ENCODE measurements at regions not wholly inside any gene's neighbourhood (a gene's known extent, or its start where the extent isn't known, plus 50 kb on each side); places are given as distances from the start of the nearest gene placed in this dataset.

DNA sequence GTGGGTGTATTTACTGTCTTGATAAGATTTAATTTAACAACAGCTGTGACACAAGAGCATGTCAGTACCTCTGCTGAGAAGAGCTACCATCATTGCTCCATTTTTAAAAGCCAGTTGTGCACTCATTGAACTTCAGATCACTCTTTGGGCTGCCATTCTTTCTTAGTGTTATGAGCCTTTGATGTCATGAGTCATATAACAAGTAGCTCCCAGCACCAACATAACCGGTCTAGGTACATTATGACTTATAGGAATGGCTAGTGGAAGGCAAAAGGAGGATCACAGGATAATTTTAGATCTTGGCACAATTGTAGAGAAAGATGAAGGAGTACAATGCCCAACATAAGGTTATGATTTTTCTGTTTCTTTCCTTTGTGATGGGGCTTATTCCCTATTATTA, 170.8 kb upstream of the FBN2 start:
- TF ChIP-seq, protein P1, sequence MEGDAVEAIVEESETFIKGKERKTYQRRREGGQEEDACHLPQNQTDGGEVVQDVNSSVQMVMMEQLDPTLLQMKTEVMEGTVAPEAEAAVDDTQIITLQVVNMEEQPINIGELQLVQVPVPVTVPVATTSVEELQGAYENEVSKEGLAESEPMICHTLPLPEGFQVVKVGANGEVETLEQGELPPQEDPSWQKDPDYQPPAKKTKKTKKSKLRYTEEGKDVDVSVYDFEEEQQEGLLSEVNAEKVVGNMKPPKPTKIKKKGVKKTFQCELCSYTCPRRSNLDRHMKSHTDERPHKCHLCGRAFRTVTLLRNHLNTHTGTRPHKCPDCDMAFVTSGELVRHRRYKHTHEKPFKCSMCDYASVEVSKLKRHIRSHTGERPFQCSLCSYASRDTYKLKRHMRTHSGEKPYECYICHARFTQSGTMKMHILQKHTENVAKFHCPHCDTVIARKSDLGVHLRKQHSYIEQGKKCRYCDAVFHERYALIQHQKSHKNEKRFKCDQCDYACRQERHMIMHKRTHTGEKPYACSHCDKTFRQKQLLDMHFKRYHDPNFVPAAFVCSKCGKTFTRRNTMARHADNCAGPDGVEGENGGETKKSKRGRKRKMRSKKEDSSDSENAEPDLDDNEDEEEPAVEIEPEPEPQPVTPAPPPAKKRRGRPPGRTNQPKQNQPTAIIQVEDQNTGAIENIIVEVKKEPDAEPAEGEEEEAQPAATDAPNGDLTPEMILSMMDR (IDR thresholded peaks at IDR 0.05; ENCODE audit: insufficient read depth, low read length) = no peak
- TF ChIP-seq POLR2AphosphoS5 (IDR thresholded peaks at IDR 0.05; ENCODE audit: low read depth) = no peak
- TF ChIP-seq, protein P2, sequence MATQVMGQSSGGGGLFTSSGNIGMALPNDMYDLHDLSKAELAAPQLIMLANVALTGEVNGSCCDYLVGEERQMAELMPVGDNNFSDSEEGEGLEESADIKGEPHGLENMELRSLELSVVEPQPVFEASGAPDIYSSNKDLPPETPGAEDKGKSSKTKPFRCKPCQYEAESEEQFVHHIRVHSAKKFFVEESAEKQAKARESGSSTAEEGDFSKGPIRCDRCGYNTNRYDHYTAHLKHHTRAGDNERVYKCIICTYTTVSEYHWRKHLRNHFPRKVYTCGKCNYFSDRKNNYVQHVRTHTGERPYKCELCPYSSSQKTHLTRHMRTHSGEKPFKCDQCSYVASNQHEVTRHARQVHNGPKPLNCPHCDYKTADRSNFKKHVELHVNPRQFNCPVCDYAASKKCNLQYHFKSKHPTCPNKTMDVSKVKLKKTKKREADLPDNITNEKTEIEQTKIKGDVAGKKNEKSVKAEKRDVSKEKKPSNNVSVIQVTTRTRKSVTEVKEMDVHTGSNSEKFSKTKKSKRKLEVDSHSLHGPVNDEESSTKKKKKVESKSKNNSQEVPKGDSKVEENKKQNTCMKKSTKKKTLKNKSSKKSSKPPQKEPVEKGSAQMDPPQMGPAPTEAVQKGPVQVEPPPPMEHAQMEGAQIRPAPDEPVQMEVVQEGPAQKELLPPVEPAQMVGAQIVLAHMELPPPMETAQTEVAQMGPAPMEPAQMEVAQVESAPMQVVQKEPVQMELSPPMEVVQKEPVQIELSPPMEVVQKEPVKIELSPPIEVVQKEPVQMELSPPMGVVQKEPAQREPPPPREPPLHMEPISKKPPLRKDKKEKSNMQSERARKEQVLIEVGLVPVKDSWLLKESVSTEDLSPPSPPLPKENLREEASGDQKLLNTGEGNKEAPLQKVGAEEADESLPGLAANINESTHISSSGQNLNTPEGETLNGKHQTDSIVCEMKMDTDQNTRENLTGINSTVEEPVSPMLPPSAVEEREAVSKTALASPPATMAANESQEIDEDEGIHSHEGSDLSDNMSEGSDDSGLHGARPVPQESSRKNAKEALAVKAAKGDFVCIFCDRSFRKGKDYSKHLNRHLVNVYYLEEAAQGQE (IDR thresholded peaks at IDR 0.05; ENCODE audit: insufficient replicate concordance, low read depth) = no peak
